HL-60 (cell line): ENCODE measurements at regions not wholly inside any gene's neighbourhood (a gene's known extent, or its start where the extent isn't known, plus 50 kb on each side); places are given as distances from the start of the nearest gene placed in this dataset.

Experiments used
- CTCF ChIP-seq: IDR thresholded peaks from one replicate; pipeline ENCODE4 v1.5.1; 2011; ENCODE audit warnings: low read length, control low read depth, inconsistent platforms; ENCODE audit not compliant: insufficient read depth
- POLR2AphosphoS5 ChIP-seq: IDR thresholded peaks from 2 replicates; pipeline ENCODE4 v1.6.1; 2012; ENCODE audit warnings: low read depth

- TF ChIP-seq CTCF: no peak
- no peak for TF ChIP-seq POLR2AphosphoS5
These were observed 167.9 kb downstream of the KLF12 start for GRCh38 chr13:73966331-73966730.
